NCI-H2196 (cell line): ENCODE measurements at regions not wholly inside any gene's neighbourhood (a gene's known extent, or its start where the extent isn't known, plus 50 kb on each side); places are given as distances from the start of the nearest gene placed in this dataset.

Source experiments
- DNase-seq: peaks from one replicate; lab custom pipeline; 2025; ENCODE audit not compliant: unreplicated experiment; lab: John Stamatoyannopoulos, UW

DNA sequence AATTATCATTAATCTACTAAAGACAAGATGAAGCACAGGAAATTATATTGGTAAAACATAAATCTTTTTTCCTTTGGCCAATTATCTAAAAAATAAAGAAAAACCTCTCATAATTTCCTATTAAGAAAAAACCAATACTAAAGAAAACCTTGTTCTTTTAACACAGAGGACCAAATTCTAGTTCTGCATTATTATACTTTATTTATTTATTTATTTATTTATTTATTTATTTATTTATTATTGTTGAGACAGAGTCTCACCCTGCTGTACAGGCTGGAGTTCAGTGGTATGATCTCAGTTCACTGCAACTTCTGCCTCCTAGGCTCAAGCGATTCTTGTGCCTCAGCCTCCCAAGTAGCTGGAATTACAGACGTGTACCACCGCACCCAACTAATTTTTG, 377.8 kb upstream of the ADAMTS16 start:
- no peak for DNase-seq

DNA sequence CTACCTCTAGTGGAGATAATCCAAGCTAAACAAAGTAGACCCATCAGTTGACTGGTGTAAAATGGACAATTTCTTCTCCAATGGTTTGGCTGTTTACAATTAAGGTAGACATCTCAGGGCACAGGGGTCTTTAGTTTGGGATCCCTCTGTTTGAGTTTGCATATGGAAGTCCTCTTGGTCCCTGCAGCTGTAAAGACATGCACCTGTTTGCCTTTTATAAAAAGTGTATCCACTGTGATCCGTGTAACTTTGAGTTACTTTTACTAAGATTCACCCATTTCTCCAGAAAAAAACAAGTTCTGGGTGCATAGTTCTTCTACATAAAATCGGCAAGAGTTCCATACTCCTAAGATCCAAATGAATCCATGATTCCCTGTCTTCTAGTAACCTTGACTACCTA, 374.7 kb upstream of the ADAMTS16 start:
- no peak for DNase-seq

DNA sequence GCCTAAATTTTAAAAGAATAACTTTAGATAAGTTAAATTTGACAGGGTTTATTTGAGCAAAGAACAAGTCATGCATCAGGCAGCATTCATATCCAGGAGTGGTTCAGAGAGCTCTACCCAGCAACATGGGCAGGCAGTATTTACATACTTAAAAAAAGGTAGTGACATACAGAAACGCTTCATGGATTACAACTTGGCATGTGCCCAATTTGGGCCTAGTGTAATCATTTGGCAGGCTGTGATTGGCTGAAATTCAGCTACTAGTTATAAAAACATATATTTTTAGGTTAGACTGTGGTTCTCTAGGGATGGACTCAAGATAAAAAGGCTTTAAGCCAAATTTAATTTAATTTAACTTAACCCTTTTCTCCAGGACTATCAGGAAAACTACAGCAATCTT, 374.0 kb upstream of the ADAMTS16 start:
- DNase-seq: no peak

DNA sequence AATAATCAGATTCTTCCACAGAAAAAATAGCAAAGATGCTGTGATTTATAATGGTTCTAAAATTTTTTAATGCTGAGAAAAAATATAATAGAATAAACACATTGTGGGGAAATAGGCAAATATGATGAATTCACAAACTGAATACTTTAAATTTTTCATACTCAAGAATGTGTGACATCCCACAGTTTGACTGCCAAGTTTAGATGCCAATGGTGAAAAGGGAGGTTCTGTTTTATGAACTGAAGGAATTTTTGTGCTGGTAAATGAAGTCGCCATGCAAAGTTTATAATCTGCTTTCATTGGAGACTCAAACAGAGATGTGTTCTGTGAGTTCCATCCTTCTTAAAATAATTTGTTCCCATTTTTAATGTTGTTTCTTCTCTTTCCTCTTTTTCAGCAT, 367.5 kb upstream of the ADAMTS16 start:
- DNase-seq: no peak

DNA sequence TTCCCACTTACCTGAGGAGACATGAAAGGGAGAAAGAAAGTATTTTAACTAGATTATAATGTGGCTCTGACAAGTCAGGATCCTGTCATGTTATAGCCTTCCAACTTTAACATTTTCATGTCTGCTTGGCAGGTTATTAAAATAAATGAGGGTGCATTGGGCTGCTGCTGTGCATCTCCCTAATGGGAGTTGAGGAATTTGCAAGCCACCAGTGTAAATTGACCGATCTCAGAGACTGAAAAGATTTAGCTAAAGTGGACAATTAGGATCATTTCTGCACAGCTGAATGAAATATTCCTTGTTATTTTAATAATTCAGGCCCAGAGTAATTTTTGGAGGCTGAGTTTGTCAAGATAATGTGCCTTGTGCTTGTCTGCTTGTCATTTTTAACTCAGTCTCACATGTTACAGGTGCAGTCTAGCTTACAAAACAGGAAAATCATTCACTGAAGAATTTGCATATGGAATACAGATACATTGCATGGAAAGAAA, 366.3 kb upstream of the ADAMTS16 start:
- no peak for DNase-seq

DNA sequence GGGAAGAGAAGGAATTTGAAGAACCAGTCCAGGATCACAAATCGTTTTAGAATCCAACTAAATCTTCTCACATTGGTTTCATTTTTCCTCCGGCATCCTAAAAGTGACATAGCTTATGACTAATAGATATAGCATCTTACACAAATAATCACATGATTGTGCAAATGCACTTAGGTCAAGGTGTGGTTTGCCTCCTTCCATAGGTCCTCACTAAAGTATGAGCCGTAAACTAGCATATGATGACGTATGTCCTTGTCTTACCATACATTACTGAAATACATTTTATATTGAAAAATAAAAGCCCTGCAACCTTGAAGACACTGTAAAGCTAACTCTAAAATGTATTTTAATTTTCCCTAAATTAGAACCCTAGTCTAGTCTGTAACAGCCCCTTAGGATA, 362.7 kb upstream of the ADAMTS16 start:
- DNase-seq: no peak

DNA sequence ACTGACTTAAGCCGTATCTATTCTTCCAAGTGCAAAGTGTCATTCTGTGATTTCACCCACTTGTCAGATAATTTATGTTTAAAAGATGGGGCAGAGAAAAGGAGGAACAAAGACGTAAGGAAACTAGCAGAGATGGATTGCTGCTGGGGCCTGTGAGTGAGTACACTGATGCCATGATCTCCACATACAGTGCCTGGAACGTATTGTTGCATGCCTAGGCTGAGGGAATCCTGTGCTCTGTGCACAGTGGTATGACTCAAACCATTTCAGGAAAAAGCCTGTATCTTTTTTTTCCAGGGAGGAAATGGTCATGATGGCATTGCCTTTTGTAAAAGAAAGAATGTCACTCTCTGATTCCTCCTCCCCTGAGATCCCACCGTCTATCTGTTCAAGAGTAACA, 359.5 kb upstream of the ADAMTS16 start:
- no peak for DNase-seq

DNA sequence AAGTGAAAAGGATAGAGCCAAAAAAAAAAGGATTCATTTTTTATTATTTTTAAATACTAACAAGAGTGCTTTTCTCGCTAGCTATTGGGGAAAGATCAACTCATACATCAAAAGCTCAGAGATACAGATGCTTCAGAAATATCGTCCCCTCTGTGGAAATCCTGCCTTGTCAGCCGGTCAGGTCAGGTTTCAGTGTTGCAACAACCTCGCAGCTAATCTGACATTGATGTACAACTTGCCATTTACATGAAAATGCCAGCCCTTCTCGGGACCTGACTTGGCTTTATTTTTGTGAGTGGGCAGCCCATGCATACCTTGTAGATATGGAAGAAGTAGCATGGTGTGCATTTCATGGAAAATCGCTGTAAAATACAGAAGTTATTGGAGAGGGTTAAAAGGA, 358.8 kb upstream of the ADAMTS16 start:
- DNase-seq: no peak

DNA sequence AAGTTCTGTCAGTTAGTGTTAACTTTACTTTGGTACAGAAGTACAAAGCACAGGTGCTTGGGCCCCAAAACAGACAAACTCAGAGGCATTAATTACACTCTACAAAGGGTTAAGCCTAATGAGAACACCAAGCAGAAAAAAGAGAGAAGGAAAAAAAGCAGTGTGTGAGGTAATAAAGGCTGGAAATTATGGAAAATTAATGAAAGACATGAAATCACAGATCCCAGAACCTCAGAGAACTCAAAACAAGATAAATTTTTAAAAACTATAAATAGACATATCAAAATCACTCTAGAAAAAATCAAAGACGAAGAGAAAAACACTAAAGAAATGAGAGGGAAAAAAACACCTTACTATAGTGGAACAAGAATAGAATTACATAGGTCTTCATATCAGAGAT, 354.2 kb upstream of the ADAMTS16 start:
- no peak for DNase-seq

DNA sequence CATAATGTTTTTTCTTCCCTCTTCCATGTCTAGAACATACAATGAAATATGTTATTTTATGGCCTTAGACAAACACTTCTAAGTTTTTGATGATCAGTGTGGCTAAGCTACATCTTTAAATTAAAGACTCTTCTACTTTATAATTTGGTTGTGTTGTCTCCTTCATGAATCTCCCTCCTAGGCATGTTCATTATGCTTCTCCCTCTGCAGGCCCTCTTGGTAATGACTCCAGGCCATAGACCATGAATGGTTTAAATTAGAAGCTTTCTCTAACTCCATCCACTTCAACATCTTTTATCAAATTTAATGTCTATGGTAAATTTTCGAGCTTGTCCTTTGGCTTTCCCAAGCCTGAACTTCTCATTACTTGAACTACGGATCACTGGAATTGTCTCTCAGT, 342.7 kb upstream of the ADAMTS16 start:
- DNase-seq: no peak

DNA sequence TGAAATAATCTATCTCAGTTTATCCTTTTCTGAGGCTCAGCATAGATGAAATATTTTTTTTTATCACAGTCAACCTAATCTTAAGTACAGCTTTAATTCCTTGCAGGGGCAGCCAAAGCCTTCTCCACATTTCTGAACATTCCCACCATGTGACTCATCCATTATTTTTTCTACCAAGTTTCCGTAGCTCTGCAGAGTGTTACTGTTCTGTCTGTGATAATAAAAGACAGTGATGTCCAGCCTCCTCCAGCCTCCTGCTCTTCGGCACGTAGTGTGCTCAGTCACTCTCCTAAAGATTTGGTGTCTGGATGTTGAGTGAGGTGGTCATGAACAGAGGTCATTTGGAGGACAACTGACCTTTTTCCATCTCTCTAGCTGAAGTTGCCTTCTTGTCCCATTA, 338.1 kb upstream of the ADAMTS16 start:
- DNase-seq: no peak

DNA sequence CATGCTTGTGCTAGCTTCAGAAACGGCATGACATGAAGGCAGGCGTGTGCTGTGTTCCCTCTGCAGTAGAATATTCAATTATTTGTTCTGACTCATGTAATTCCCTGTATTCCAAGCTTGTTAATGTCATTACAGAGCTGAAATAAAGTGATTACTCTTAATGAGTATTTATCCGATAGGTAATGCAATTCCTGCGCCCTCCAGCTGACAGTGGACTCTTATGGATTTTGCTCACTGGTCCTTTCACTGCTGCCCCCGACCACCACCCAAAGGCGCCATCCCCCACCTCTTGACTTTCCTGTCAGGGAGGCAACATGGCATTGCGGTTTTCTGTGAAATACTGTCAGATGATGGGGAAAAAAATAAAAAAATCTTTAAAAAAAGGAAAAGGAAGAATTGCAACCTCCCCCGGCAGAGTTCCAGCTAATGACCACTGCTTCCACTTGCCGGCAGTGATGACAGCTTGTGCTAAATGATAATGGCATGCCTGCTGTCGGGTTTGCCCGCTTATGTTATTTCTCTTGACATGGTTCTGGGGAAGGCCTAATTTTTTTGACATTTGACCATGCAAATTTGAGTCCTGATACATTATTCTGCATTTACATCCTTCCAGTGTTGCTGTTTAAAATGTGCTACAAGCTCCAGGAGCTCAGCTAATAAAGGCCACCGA, 335.3 kb upstream of the ADAMTS16 start:
- no peak for DNase-seq

DNA sequence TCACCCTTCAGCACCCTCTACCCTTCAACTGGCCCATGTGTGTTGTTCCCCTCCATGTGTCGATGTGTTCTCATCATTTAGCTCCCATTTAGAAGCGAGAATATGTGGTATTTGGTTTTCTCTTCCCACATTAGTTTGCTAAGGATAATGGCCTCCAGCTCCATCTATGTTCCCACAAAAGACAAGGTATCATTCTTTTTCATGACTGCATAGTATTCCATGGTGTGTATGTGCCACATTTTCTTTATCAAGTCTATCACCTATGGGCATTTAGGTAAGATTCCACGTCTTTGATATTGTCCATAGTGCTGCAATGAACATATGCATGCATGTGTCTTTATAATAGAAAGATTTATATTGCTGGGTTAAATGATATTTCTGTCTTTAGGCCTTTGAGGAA, 325.1 kb upstream of the ADAMTS16 start:
- DNase-seq: no peak

DNA sequence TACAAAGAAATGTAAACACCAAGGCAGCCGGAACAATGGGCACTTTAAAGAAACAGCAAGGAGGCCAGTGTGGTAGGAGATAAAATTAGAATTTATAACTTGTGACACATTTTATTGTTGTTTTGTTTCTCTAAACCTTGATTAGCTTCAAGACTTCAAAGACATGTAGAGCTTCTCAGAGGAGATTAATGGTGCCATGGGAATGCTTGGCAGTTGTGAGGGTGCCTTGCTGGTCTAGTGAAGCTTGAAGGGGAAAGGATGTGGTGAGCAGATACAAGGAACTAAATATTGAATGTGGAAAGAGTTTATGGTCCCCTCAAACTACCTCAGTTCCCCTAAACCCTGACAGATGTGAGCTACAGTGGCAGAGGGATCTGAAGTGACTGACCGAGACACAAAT, 322.4 kb upstream of the ADAMTS16 start:
- DNase-seq: no peak

DNA sequence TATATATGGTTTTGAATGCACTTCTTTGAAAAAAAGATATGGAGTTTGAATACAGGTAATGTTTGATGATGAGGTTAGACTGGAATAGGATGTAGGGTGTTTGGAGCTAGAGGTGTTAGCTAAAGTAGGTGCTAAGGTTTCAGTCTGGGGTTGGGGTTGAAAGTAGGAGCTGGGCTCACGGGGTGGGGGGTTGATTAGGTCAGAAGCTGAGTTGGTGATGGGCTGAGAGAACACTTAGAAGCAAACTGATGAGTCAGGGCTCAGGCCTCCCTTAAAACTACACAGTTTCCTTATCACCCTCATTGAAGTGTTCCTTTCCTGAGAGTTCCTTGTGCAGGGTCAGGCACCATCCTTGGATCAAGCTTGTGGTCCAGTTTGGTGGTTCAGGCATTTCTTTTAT, 308.8 kb upstream of the ADAMTS16 start:
- no peak for DNase-seq

DNA sequence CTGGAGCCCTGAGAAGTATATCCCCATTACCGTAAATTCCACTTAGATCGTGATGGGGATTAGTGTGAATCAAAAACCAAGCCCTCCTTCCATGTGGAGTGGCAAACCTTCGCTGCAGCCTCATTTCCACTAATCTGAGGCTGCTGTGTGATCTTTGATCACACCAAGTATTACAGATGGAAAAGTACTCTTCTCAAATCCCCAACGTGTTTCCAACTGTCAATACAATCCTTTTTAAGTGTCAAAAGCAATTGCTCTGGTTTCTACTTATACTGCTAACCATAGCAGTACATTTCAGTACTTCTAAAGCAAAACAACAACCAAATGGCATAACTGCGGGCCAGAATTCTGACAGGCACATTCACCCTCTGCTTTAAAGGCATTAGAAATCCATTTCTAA, 307.7 kb upstream of the ADAMTS16 start:
- no peak for DNase-seq

DNA sequence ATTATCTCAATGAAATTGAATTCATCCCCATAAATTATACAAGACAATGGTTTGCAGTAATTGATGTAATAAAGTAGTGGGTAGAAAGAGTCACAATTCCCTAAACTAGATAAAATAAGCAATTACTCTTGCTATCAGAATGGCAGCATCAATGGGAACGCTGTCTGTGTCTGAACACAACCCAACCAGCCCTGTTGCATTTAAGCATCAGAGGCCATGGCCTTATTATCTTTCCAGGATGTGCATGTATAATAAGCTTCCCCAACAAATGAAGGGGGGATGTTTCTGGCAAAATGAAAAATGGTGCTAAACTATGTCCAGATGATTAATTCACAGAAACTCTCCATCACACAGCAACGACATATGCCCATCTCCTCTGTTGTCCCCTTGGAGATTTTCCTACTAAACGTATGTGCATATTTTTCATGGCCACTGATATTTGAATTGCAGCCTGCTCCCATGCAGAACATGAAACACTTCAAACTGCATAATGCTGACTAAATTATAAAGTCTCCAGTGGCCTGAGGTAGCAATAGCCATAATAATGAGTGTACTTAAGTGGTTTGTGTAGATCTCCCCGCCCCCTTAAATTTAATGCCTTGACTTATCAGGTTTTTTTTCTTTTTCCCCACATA, 306.9 kb upstream of the ADAMTS16 start:
- no peak for DNase-seq

DNA sequence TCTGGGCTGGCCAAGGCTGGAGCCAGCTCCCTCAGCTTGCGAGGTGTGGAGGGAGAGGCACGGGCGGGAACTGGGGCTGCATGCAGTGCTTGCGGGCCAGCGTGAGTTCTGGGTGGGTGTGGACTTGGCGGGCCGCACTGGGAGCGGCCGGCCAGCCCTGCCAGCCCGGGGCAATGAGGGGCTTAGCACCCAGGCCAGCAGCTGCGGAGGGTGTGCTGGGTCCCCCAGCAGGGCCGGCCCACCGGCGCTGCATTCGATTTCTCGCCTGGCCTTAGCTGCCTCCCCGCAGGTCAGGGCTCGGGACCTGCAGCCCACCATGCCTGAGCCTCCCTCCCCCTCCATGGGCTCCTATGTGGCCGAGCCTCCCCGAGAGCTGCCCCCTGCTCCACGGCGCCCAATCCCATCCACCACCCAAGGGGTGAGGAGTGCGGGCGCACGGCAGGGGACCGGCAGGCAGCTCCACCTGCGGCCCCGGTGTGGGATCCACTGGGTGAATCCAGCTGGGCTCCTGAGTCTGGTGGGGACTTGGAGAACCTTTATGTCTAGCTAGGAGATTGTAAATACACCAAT, 302.6 kb upstream of the ADAMTS16 start:
- no peak for DNase-seq

DNA sequence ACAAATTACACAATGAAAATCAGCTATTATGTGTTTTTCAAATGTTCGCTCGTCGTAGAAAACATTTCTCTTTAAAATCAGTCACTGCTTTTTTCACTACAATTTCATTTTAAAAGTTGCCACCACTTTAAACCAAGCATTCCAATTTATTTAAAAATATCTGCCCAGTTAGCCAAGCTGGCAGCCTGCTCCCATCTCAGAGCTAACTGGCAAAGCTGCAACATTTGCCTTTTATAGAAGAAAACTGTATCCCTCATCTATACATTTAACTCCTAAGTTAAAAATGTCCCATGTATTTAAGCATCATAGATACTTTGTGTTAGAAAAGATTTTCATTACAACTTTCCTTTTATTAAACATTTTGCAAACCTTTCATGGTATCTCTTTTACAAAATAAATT, 294.9 kb upstream of the ADAMTS16 start:
- no peak for DNase-seq

DNA sequence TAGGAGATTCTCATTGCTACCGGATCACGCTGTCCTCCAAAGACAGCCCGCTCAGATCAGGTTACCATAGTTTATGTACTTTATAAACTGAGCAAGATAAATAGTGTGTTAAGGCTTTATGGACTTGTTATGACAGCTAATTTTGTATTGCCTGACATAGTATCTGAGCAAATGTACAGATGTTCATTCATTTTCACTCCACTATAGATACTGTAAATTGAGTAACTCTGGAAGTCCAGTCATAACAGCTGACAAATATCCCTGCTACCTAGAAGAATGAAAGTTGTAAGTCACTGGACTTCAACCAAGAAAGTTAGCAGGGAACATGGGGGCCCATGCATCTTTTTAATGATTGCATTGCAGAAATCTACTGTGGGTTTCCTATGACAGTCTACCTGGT, 292.4 kb upstream of the ADAMTS16 start:
- DNase-seq: no peak

DNA sequence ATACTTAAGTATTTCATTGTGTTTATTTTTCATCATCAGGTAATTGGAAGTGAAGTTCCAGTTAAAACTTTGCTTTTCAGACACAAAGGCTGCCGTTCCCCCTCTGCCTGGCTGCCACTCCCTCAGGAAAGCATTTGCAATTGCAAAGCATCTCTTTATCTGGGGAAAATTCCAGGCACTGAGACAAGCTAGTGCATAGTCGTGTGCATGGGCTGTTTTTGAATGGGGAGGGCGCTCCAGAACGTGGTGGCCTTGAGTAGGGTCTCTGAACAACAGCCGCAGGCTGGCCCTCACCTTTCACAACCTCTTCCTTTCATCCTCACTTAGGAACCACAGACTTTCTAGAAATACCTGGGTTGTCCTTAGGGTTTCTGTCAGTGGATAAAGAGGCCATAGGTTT, 285.1 kb upstream of the ADAMTS16 start:
- no peak for DNase-seq

DNA sequence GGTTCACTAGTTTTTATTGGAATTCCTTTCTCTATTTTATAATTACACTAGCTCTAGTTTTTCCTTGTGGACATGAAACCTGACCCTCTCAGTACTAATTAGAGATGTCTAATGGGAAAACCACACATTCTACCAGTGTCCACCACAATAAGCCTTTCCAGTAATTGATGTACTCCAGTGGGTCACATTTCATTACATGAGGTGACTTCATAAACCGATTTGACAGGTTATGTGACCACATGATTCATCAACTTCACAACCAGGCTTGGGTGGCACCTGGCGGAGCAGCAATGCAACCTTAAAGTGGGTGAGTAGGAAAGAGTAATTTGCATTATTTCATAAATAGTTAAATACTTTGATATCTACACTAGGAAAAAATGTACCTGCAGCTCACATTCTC, 284.2 kb upstream of the ADAMTS16 start:
- no peak for DNase-seq

DNA sequence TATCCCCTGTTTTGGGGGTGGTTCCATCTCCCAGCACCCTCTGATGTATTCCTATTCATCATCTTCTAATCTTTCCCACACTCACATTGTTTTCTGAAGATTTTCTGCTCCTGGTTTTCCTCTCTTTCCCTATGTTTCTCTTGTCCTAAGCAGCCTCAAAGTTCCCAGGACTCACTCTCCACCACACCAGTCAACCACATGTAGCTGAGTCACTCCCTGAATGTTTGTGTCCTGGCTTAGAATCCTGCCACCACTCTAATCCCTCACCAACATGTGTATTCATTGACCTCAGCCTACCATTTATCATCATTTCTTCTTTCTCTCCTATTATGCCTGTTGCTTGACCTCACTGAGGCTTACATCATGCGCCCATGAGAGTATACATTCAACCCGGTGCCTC, 282.4 kb upstream of the ADAMTS16 start:
- DNase-seq: no peak
